ENCODE measurements at regions not wholly inside any gene's neighbourhood (a gene's known extent, or its start where the extent isn't known, plus 50 kb on each side); places are given as distances from the start of the nearest gene placed in this dataset.

- no peak overlapping the region for H4K8ac ChIP-seq (ENCODE audit: low read depth, low read length)
- H3K23ac ChIP-seq (ENCODE audit: low read depth, low read length, poor library complexity), result no peak overlapping the region
- no peak overlapping the region for H3K4me2 ChIP-seq (ENCODE audit: insufficient read depth, low read length, poor library complexity, severe bottlenecking)
- no peak overlapping the region for H3K18ac ChIP-seq (ENCODE audit: low read length)
- H2AFZ ChIP-seq (ENCODE audit: low read length), result no peak overlapping the region
- no peak overlapping the region for H3K9ac ChIP-seq (ENCODE audit: low read depth, low read length, poor library complexity)
- no peak overlapping the region for H2BK15ac ChIP-seq (ENCODE audit: low read length)
- H2BK120ac ChIP-seq (ENCODE audit: low read depth, low read length), result no peak overlapping the region
- no peaks in the 10 kb centered on the region for H3K27me3 ChIP-seq (ENCODE audit: control insufficient read depth in 3 of 3, insufficient read depth in 3 of 3, low read depth in 1 of 3, low read length in 3 of 3)
- no peaks in the 10 kb centered on the region for H3K36me3 ChIP-seq (replicated peaks in 1 of 2; ENCODE audit: control insufficient read depth in 2 of 2, insufficient read depth in 2 of 2, low read length in 2 of 2)
- H3K4ac ChIP-seq (ENCODE audit: low read length), result no peak overlapping the region
- H3K79me1 ChIP-seq (ENCODE audit: low read depth, low read length), result no peaks in the 10 kb centered on the region
- no peak overlapping the region for H2BK5ac ChIP-seq (ENCODE audit: low read length)
- no peak overlapping the region for H3K4me3 ChIP-seq (ENCODE audit: low read length in 2 of 2)
- H2BK12ac ChIP-seq (ENCODE audit: low read length), result no peak overlapping the region
- no peak overlapping the region for H3K27ac ChIP-seq (replicated peaks; ENCODE audit: low read length)
- no peak overlapping the region for H3K14ac ChIP-seq (ENCODE audit: low read length)
- peaks cover 0 to 7% of the 10 kb centered on the region in 2 donors for H3K9me3 ChIP-seq (replicated peaks in 1 of 2; ENCODE audit: control insufficient read depth in 2 of 2, insufficient read depth in 1 of 2, low read depth in 1 of 2, low read length in 2 of 2)
- no peak overlapping the region for H4K91ac ChIP-seq (ENCODE audit: low read depth, low read length, poor library complexity)
- peaks cover 0 to 3% of the 10 kb centered on the region in 2 donors for H3K4me1 ChIP-seq (ENCODE audit: control insufficient read depth in 2 of 2, insufficient read depth in 1 of 2, low read depth in 1 of 2, low read length in 2 of 2)
- no peak for DNase-seq (ENCODE audit: low spot score)
- no peak overlapping the region for H2AK5ac ChIP-seq (ENCODE audit: low read depth, low read length)
Measured at GRCh38 chr1:72483846-72484357, 201.6 kb upstream of the NEGR1 start.

DNA sequence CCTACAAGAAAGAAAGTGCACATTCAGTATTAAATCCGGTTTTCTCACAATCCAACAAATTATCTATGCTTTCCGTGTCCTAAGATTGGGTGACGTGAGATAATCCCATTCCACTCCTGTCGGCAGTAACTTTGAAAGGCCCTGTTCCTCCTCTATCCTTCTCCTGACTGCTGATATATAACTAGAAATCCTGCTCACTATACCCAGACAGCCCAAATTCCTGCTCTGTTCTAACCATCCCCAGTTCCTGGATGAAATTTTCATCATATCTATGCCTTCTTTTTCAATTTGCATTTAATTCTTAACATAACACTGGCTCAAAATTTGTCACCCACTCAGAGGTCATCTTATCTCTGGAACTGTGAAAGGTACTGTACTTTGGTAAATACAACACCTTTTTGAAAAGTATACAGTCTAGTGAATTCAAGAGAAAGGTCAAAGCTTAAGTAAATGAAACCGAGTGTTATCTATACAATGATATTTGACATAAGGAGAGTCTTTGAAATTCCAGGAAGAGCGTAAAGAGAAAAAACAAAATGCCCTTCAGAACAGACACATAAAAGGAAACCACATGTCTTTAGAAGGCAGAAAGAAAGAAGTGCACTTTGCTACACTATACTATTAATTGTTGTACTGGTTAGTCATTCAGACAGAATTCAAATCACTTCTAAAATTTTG, 200.5 kb upstream of the NEGR1 start:
- Histone ChIP-seq H3K14ac (ENCODE audit: low read length) (no peak overlapping the region), H4K91ac (ENCODE audit: low read depth, low read length, poor library complexity) (no peak overlapping the region), H2BK5ac (ENCODE audit: low read length) (no peak overlapping the region), H3K18ac (ENCODE audit: low read length) (no peak overlapping the region), H3K27me3 (ENCODE audit: control insufficient read depth in 3 of 3, insufficient read depth in 3 of 3, low read depth in 1 of 3, low read length in 3 of 3) (no peaks in the 10 kb centered on the region), H3K4me1 (ENCODE audit: control insufficient read depth in 2 of 2, insufficient read depth in 1 of 2, low read depth in 1 of 2, low read length in 2 of 2) (peaks cover 0 to 3% of the 10 kb centered on the region in 2 donors), H2AFZ (ENCODE audit: low read length) (no peak overlapping the region), H2BK12ac (ENCODE audit: low read length) (no peak overlapping the region), H3K4me2 (ENCODE audit: insufficient read depth, low read length, poor library complexity, severe bottlenecking) (no peak overlapping the region), H3K9ac (ENCODE audit: low read depth, low read length, poor library complexity) (no peak overlapping the region), H3K4me3 (ENCODE audit: low read length in 2 of 2) (no peak overlapping the region), H3K36me3 (replicated peaks in 1 of 2; ENCODE audit: control insufficient read depth in 2 of 2, insufficient read depth in 2 of 2, low read length in 2 of 2) (no peaks in the 10 kb centered on the region), H2BK15ac (ENCODE audit: low read length) (no peak overlapping the region), H2BK120ac (ENCODE audit: low read depth, low read length) (no peak overlapping the region), H3K23ac (ENCODE audit: low read depth, low read length, poor library complexity) (no peak overlapping the region), H3K27ac (replicated peaks; ENCODE audit: low read length) (no peak overlapping the region), H2AK5ac (ENCODE audit: low read depth, low read length) (no peak overlapping the region), H4K8ac (ENCODE audit: low read depth, low read length) (no peak overlapping the region), H3K79me1 (ENCODE audit: low read depth, low read length) (no peaks in the 10 kb centered on the region), H3K4ac (ENCODE audit: low read length) (no peak overlapping the region), H3K9me3 (replicated peaks in 1 of 2; ENCODE audit: control insufficient read depth in 2 of 2, insufficient read depth in 1 of 2, low read depth in 1 of 2, low read length in 2 of 2) (peaks cover 0 to 7% of the 10 kb centered on the region in 2 donors)
- DNase-seq (ENCODE audit: low spot score), result no peak
- WGBS, 2 donors (ENCODE audit: extremely low coverage in 2 of 2, insufficient read length in 2 of 2, insufficient replicate concordance in 1 of 2), result no CpG with 5 or more reads among the region's 6 CpGs

DNA sequence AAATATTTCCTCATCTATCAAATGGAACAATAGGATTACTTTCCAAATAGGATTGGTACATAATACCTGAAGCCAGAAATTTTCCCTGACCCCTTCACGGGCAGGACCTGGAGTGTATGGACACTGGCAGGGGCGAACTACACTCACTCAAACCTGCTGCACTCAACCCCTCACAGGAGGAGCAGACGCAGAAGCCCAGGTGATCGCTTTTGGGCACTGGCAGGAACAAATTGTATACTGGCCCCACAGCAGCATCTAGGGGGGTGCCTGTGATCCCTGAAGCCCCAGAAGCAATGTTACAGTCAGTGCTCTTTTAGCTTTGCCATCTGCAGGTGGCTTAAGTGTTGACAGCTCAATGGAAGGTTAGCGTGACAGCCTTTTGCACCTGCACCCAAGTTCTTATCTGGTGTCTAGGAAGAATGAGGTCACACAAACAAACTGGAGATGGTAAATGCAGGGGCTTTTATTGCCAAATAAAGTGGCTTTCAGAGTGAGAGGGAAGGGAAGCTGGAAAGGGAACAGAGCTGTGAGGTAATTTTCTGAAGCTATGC, 199.2 kb upstream of the NEGR1 start:
- no peak overlapping the region for H3K23ac ChIP-seq (ENCODE audit: low read depth, low read length, poor library complexity)
- H2BK12ac ChIP-seq (ENCODE audit: low read length), result no peak overlapping the region
- no peak overlapping the region for H2AK5ac ChIP-seq (ENCODE audit: low read depth, low read length)
- H3K27ac ChIP-seq (replicated peaks; ENCODE audit: low read length), result no peak overlapping the region
- H3K4me1 ChIP-seq (ENCODE audit: control insufficient read depth in 2 of 2, insufficient read depth in 1 of 2, low read depth in 1 of 2, low read length in 2 of 2), result peaks cover 0 to 3% of the 10 kb centered on the region in 2 donors
- no peaks in the 10 kb centered on the region for H3K79me1 ChIP-seq (ENCODE audit: low read depth, low read length)
- H3K4ac ChIP-seq (ENCODE audit: low read length), result no peak overlapping the region
- H3K27me3 ChIP-seq (ENCODE audit: control insufficient read depth in 3 of 3, insufficient read depth in 3 of 3, low read depth in 1 of 3, low read length in 3 of 3), result no peaks in the 10 kb centered on the region
- H4K8ac ChIP-seq (ENCODE audit: low read depth, low read length), result no peak overlapping the region
- H3K9me3 ChIP-seq (replicated peaks in 1 of 2; ENCODE audit: control insufficient read depth in 2 of 2, insufficient read depth in 1 of 2, low read depth in 1 of 2, low read length in 2 of 2), result peaks cover 0 to 7% of the 10 kb centered on the region in 2 donors
- H3K36me3 ChIP-seq (replicated peaks in 1 of 2; ENCODE audit: control insufficient read depth in 2 of 2, insufficient read depth in 2 of 2, low read length in 2 of 2), result no peaks in the 10 kb centered on the region
- H2AFZ ChIP-seq (ENCODE audit: low read length), result no peak overlapping the region
- H3K4me3 ChIP-seq (ENCODE audit: low read length in 2 of 2), result no peak overlapping the region
- no peak overlapping the region for H3K18ac ChIP-seq (ENCODE audit: low read length)
- H4K91ac ChIP-seq (ENCODE audit: low read depth, low read length, poor library complexity), result no peak overlapping the region
- H3K9ac ChIP-seq (ENCODE audit: low read depth, low read length, poor library complexity), result no peak overlapping the region
- H3K14ac ChIP-seq (ENCODE audit: low read length), result no peak overlapping the region
- H2BK120ac ChIP-seq (ENCODE audit: low read depth, low read length), result no peak overlapping the region
- no peak overlapping the region for H3K4me2 ChIP-seq (ENCODE audit: insufficient read depth, low read length, poor library complexity, severe bottlenecking)
- no CpG with 5 or more reads among the region's 5 CpGs for WGBS, 2 donors (ENCODE audit: extremely low coverage in 2 of 2, insufficient read length in 2 of 2, insufficient replicate concordance in 1 of 2)
- no peak for DNase-seq (ENCODE audit: low spot score)
- no peak overlapping the region for H2BK15ac ChIP-seq (ENCODE audit: low read length)
- no peak overlapping the region for H2BK5ac ChIP-seq (ENCODE audit: low read length)

GRCh38 chr1:72466376-72466775, 184.0 kb upstream of the NEGR1 start:
- DNase-seq (ENCODE audit: low spot score), result no peak
- Histone ChIP-seq H3K23ac (ENCODE audit: low read depth, low read length, poor library complexity) (no peak overlapping the region), H2AK5ac (ENCODE audit: low read depth, low read length) (no peak overlapping the region), H4K8ac (ENCODE audit: low read depth, low read length) (no peak overlapping the region), H3K9me3 (replicated peaks in 1 of 2; ENCODE audit: control insufficient read depth in 2 of 2, insufficient read depth in 1 of 2, low read depth in 1 of 2, low read length in 2 of 2) (no peaks in the 10 kb centered on the region), H3K14ac (ENCODE audit: low read length) (no peak overlapping the region), H4K91ac (ENCODE audit: low read depth, low read length, poor library complexity) (no peak overlapping the region), H2BK120ac (ENCODE audit: low read depth, low read length) (no peak overlapping the region), H3K4me3 (ENCODE audit: low read length in 2 of 2) (no peak overlapping the region), H3K27ac (replicated peaks; ENCODE audit: low read length) (no peak overlapping the region), H3K36me3 (replicated peaks in 1 of 2; ENCODE audit: control insufficient read depth in 2 of 2, insufficient read depth in 2 of 2, low read length in 2 of 2) (no peaks in the 10 kb centered on the region), H2BK12ac (ENCODE audit: low read length) (no peak overlapping the region), H2BK15ac (ENCODE audit: low read length) (no peak overlapping the region), H3K9ac (ENCODE audit: low read depth, low read length, poor library complexity) (no peak overlapping the region), H2AFZ (ENCODE audit: low read length) (no peak overlapping the region), H2BK5ac (ENCODE audit: low read length) (no peak overlapping the region), H3K79me1 (ENCODE audit: low read depth, low read length) (no peaks in the 10 kb centered on the region), H3K18ac (ENCODE audit: low read length) (no peak overlapping the region), H3K4ac (ENCODE audit: low read length) (no peak overlapping the region), H3K4me1 (ENCODE audit: control insufficient read depth in 2 of 2, insufficient read depth in 1 of 2, low read depth in 1 of 2, low read length in 2 of 2) (no peaks in the 10 kb centered on the region), H3K4me2 (ENCODE audit: insufficient read depth, low read length, poor library complexity, severe bottlenecking) (no peak overlapping the region), H3K27me3 (ENCODE audit: control insufficient read depth in 3 of 3, insufficient read depth in 3 of 3, low read depth in 1 of 3, low read length in 3 of 3) (no peaks in the 10 kb centered on the region)
- WGBS, 2 donors (ENCODE audit: extremely low coverage in 2 of 2, insufficient read length in 2 of 2, insufficient replicate concordance in 1 of 2), result no CpG with 5 or more reads among the region's 1 CpG
